Stimulated activated CD4-positive, alpha-beta T cell treated with anti-CD3 and anti-CD28 coated beads, TNF-alpha, amount 100 ng/mL, for 1 hour (primary cell): ENCODE measurements at regions not wholly inside any gene's neighbourhood (a gene's known extent, or its start where the extent isn't known, plus 50 kb on each side); places are given as distances from the start of the nearest gene placed in this dataset.
"Not testable (repeated sequence)": the region's sequence is repeated elsewhere in the genome, so short reads cannot be mapped to it uniquely, and the experiment has no call there.

Experiments used
- DNase-seq, 3 donors: peaks; one replicate each; pipeline ENCODE4 v3.0.0-alpha.2; 2020; ENCODE audit warnings: low read depth in 3 of 3, low spot score in 1 of 3

- DNase-seq = no peak
Measured at GRCh38 chr5:125452991-125453390, 706.6 kb upstream of the ZNF608 start.

DNA sequence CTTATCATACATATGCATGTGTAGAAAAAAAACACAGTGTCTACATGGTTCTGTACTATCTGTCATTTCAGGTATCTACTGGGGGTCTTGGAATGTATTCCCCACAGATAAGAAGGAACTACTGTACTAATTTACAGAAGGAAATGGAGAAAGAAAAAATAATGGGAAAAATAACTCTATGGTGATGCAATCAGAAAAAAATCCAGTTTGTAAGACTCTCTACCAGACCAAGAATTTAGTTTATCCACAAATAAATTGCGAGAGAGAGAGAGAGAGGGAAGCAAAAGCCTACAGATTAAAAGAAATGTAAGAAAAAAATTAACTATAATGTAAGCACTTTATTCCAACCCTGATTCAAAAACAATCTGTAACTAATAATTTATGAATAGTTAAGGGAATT is 708.6 kb upstream of the ZNF608 start:
- DNase-seq = no peak

GRCh38 chr5:125456005-125456404 is 709.6 kb upstream of the ZNF608 start:
- DNase-seq = not testable (repeated sequence)

- DNase-seq = no peak
Measured at GRCh38 chr5:125457617-125458016, 711.2 kb upstream of the ZNF608 start.

DNA sequence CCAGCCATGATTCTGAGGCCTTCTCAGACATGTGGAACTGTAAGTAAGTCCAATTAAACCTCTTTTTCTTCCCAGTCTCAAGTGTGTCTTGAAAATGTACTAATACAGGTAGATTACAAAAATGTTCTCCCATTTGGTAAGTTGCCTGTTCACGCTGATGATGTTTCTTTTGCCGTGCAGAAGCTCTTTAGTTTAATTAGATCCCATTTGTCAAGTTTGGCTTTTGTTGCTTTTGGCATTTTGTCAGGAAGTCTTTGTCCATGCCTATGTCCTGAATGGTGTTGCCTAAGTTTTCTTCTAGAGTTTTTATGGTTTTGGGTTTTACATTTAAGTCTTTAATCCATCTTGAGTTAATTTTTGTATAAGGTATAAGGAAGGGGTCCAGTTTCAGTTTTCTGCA is 712.5 kb upstream of the ZNF608 start:
- DNase-seq = not testable (repeated sequence)

DNA sequence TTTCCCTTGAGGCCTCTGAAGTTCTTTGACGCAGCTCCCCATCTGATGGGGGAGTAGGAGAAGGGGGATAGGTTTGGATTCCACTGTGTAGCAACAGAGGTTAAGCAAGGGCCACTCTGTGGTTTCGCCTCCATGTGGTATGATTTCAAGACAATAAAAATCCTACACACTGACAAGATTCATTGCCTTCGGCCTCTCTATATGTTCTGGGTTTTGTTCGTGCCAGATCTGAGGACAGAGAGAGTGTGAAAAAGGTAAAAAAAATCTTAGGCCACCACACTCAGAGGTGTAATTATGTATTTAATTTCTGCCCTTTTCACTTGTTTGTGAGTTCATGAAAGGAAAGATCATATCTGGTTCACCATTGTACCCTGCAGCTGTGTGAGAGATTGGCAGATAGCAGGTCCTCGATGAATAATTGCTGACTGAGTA is 715.2 kb upstream of the ZNF608 start:
- DNase-seq = no peak

DNA sequence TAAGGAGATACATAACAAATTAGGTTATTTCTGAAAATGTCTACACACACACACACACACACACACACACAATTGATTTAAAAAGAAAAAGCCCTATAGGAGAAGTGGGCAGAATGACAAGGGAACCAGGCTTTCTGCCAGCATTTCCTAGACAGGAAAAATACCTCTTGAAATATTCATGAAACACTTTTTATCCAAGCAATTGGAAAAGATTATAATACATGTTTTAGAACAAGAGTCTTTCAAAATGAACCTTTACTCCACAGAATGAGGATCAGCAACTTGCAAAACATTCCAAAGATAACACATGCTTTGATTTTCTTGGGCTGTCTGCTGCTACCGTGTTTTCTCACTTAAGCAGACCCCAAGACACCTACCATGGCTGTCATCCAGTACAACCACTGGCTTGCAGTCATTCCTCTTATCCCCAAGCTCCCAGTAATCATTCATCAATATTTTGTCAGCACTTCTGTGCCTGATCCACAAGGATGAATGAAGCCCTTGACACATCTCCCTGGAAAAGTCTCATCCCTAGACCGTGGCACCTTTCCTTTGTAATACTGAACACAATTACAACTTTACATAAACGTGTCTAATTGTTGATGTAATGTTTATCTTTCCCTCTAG is 717.1 kb upstream of the ZNF608 start:
- DNase-seq = no peak

GRCh38 chr5:125464847-125465432 is 718.5 kb upstream of the ZNF608 start:
- no peak for DNase-seq

GRCh38 chr5:125465703-125466102 is 719.3 kb upstream of the ZNF608 start:
- no peak for DNase-seq

GRCh38 chr5:125467222-125467621 is 720.8 kb upstream of the ZNF608 start:
- no peak for DNase-seq

DNA sequence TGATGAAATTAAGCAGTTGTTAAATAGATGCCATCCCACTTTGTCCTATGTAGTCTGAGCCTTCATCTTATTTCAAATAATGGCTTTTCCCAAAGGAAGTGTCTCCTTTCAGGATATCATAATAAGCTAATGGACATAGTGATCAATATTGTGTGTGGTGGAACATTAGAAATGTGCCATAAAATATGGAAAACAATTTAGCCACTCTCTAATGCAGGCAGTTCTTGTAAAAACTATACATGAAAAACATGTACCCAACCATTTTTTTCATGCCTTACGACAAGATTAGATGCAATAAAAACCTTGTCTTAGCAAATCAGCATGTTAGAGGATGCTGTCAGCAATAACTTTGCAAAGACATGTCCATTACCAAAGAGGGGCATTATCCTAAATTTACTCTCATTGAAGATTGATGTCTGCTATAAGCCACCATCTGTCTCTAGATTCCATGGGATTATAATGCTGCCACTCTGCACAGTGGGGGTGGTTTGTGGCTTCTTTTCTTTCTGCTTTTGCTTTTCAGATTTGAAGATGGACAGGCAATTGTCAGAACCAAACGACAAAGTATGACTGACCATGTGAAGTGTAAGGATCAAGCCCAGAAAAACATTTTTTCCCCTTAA is 724.0 kb upstream of the ZNF608 start:
- DNase-seq = no peak

- no peak for DNase-seq
Measured at GRCh38 chr5:125476901-125477585, 730.6 kb upstream of the ZNF608 start.

GRCh38 chr5:125477586-125477975 is 731.1 kb upstream of the ZNF608 start:
- DNase-seq = no peak

DNA sequence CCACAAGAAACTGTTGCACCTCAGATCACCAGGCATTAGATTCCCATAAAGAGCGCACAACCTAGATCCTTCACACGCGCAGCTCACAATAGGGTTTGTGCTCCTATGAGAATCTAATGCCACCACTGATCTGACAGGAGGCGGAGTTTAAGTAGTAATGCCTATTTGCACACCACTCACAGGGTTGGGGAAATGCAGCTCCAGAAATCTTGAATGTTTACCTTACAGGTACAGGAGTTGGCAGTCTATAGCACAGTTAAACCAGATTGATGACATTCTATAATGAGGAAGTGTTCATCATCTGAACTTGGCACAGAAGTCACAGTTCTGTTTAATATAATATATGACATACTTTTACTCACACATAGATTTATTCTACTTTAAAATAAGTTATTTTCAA is 732.2 kb upstream of the ZNF608 start:
- no peak for DNase-seq

- DNase-seq = no peak
Measured at GRCh38 chr5:125480911-125481310, 734.5 kb upstream of the ZNF608 start.

GRCh38 chr5:125481506-125482465 is 735.3 kb upstream of the ZNF608 start:
- DNase-seq = no peak

DNA sequence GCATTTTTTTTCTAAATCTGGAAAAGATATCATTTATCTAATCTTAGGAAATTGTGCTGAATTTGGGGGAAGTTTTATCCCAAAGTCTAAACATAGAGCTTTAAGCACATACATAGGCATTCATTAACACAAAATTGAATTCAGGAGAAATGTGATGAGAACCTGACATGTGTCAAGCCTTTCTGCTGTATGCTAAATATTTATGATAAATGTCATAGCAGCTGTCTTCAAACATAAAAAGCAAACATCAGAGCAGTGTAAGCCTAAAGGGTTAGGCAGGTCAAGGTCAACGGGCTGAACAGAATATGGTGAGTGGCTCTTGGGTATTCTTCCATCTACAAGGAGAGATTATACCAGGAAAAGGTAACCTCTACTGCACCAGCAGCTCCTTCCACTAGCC is 737.2 kb upstream of the ZNF608 start:
- no peak for DNase-seq

- DNase-seq = no peak
Measured at GRCh38 chr5:125484272-125484741, 737.9 kb upstream of the ZNF608 start.

- DNase-seq = no peak
Measured at GRCh38 chr5:125484742-125485641, 738.6 kb upstream of the ZNF608 start.

DNA sequence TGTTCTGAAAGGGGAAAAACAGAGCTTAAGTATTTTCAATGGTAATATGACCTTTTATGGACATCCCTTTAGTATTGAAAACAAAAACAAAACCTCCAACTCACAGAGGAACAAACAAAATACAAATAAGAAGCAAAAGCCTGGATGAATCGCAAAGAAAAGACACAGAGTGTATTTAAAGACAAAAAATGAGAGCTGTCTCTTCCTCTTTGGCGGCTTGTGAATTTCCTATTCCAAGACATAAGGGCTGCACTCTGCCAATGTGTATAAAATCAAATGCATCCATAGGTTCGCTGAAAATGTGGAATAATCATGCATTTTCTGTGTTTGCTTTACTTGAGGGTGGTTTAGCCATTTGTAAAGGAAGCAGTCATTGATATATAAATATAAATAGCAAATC is 739.3 kb upstream of the ZNF608 start:
- no peak for DNase-seq
